ENCODE measurements at regions not wholly inside any gene's neighbourhood (a gene's known extent, or its start where the extent isn't known, plus 50 kb on each side); places are given as distances from the start of the nearest gene placed in this dataset.
"Not testable (repeated sequence)": the region's sequence is repeated elsewhere in the genome, so short reads cannot be mapped to it uniquely, and the experiment has no call there.

DNA sequence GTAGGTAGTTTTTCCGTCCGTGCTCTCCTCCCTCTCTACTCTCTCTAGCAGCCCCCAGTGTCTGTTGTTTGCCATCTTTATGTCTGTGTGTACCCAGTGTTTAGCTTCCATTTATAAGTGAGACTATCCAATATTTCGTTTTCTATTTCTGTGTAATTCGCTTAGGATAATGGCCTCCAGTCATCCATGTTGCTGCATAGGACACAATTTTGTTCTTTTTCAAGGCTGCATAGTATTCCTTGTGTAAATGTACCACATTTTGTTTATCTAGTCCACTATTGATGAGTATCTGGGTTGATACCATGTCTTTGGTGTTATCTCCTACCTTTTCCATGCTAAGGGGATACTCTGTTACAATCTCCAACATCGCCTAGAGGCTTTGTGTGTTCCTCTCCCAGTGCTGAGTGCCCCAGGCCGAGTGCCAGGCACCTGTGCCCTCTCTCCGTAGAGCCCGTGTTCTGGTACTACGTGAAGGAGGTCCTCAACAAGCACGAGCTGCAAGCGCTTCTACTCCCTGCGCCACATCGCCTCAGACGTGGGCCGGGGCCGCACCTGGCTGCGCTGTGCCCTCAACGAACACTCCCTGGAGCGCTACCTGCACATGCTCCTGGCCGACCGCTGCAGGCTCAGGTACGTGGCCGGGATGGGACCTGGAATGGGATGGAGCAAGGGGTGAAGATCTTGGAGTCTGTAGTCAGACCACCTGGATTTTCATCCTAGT lies 51.0 kb downstream of the NPIPB11 start:
- DNase-seq = not testable (repeated sequence)

DNA sequence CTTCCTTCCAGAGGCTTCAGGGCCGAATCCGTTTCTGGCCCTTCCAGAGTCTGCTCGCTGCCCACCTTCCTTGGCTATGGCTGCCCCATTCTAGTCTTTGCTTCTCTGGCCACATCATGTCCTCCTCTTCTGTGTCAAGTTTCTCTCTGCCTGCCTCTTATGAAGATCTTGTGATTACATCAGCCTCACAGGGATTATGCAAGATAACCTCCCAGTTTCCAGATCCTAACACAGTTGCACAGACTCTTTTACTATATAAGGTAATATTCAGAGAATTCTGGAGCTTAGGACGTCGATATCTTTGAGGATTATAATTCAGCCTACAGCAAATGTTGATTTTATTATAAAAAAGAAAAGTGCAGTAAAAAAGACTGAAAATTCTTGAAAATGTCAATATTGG lies 52.1 kb downstream of the NPIPB11 start:
- not testable (repeated sequence) for DNase-seq

DNA sequence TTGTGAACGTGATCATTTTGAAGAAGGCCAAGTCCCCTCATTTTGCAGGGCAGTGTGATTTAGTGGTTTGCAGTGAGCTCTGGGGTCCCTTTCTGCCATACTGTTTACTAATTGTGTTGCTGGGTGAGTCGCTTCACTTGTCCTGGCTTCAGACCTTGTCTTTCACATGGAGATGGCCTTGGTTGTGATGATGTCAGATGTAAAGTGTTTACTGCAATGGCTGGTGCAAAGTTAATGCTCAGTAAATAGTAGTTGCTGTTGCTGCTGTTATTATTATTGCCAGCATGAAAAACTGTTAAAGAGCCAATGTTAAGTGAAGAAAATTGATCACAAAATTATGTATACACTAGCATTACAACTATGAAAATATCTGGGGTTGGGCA lies 53.9 kb downstream of the NPIPB11 start:
- DNase-seq = not testable (repeated sequence)

- not testable (repeated sequence) for DNase-seq
Measured at GRCh38 chr16:29351970-29352616, 54.4 kb downstream of the NPIPB11 start.

- DNase-seq = not testable (repeated sequence)
Measured at GRCh38 chr16:29351271-29351969, 55.1 kb downstream of the NPIPB11 start.

GRCh38 chr16:29349966-29350365 lies 56.5 kb downstream of the NPIPB11 start:
- not testable (repeated sequence) for DNase-seq

- not testable (repeated sequence) for DNase-seq
Measured at GRCh38 chr16:29348748-29349147, 57.8 kb downstream of the NPIPB11 start.

GRCh38 chr16:29348123-29348690 lies 58.3 kb downstream of the NPIPB11 start:
- not testable (repeated sequence) for DNase-seq

- not testable (repeated sequence) for DNase-seq
Measured at GRCh38 chr16:29346796-29347580, 59.5 kb downstream of the NPIPB11 start.

GRCh38 chr16:29346203-29346602 lies 60.3 kb downstream of the NPIPB11 start:
- not testable (repeated sequence) for DNase-seq

GRCh38 chr16:29342937-29343336 lies 63.6 kb downstream of the NPIPB11 start:
- DNase-seq = not testable (repeated sequence)

GRCh38 chr16:29340779-29341438 lies 65.6 kb downstream of the NPIPB11 start:
- DNase-seq = not testable (repeated sequence)

GRCh38 chr16:29340235-29340634 lies 66.3 kb downstream of the NPIPB11 start:
- not testable (repeated sequence) for DNase-seq

DNA sequence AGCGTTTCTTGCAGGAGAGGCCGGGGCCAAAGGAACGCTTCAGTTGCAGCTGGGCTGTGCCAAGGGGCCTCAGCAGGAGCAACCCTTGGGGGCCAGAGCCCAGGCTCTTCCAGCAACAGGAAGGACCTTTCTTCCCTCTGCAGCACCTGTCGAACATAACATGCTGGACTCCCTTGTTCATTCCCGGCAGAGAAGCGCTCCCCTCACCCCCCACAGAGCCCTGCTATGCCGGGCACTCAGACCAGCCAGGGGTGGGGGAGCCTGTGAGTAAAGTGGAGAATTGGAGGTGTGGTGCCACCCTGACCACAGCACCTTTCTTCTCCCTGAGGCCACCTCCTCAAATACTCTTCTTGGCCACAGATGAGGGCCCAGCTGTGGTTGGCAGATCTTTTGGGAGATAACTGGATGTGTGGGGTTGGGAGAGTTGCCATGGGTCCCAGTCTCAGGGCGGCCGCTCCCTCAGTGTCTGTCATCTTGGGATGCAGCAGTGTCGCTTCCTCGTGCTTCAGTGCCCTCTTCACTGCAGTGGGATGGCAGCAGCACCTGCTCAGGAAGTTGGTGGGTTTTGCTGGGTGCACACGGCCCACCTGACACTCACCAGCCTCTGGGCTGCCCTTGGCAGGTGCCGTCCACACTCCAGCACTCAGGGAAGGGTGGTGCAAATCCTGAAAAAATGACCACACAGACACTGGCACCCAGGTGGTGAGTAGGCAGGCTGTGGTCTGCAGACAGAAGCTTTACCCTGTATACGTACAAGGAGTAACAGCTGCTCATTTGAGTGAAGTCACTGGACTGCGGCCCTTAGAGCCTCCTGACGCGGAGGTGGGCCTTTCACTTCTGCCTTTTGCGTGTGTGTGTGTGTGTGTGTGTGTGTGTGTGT lies 67.5 kb downstream of the NPIPB11 start:
- DNase-seq = not testable (repeated sequence)

DNA sequence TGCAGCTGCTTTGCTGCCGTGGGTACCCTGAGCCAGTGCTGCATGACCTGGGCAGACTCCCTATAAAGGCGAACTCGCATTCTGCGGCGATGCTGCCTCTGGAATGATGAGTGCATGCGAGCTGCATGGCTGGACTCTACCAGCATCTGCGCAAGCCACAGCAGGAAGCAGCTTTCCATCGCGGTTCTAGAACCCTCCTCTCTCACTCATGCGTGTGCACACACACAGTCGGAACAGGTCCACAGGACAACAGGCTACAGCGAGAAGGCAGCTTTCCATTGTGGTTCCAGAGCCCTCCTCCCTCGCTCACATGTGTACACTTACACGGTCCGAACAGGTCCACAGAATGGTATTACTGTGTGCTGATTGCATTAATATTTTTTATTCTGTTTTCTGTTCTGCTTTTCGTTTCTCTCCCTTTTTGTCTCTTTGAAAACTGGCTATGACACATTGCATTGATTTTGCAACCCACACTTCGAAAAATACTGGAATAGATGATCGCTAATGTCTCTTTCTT lies 69.1 kb downstream of the NPIPB11 start:
- DNase-seq = not testable (repeated sequence)

- not testable (repeated sequence) for DNase-seq
Measured at GRCh38 chr16:29335549-29335846, 71.0 kb downstream of the NPIPB11 start.

- DNase-seq = not testable (repeated sequence)
Measured at GRCh38 chr16:29334776-29335548, 71.5 kb downstream of the NPIPB11 start.

DNA sequence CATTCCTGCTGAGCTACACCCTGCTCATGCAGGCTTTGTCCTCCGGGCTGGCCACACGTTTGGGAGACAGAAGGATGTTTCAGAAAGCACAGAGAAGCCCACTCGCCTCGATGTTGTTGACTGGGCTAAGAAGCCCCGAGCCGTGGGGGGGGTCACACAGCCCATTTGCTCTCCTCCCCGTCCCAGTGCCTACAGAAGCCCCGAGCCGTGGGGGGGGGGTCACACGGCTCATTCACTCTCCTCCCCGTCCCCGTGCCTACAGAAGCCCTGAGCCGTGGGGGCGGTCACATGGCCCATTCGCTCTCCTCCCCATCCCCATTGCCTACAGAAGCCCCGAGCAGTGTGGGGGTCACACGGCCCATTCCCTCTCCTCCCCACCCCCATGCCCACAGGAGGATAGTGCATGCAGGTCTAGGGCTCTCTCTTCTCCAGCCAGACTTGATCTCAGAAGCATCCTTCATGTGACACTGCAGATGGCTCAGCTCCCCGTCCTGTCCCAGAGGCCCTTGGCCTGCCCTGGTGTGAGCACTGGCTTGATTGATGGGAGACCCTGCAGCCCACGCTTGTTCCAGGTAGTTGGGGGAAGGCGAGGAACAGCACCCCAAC lies 72.9 kb downstream of the NPIPB11 start:
- DNase-seq = not testable (repeated sequence)

GRCh38 chr16:29330623-29331022 lies 75.9 kb downstream of the NPIPB11 start:
- DNase-seq = not testable (repeated sequence)

DNA sequence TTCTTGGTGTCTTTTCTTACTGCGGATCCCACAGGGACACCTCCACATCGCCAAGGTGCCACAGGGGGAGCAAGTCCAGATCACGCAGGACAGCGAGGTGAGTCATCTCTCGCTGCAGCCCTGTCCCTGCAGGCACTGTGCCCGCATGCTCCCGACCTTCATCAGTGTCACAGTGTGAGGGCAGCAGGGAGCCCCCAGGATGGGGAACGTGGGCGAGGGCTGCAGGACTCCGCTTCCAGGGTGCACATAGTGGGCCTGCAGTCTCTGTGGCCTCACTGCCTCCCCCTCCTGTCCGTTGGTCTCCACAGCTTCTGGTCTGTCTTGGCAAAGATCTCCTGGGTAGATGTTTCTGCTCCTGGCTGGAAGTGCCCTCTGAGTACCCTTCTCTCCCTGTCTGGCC lies 78.0 kb downstream of the NPIPB11 start:
- not testable (repeated sequence) for DNase-seq

Measured in SHP77 treated with DMSO at 0.1 percent for 48 hours (cell line).